ENCODE measurements at regions not wholly inside any gene's neighbourhood (a gene's known extent, or its start where the extent isn't known, plus 50 kb on each side); places are given as distances from the start of the nearest gene placed in this dataset.

DNA sequence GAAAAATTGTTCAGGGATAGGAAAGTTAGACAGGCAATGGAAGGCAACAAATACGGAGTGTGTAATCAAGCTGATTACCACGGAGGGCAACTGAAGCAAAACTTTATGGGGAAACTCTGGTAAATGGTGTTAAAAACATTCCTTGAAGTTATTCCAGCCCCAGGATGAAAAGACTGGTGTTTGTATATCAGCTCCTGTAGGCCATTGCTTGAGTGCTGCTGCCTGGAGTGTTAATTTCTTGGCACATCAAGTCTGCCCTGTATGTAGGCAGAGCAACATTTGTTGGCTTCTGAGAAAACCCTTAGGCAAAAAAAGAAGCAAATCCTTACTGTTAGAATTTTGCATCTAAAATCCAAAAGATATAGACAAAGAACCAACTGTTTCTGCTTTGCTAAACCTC is 686.5 kb upstream of the ACO1 start:
- TF ChIP-seq, protein P1, sequence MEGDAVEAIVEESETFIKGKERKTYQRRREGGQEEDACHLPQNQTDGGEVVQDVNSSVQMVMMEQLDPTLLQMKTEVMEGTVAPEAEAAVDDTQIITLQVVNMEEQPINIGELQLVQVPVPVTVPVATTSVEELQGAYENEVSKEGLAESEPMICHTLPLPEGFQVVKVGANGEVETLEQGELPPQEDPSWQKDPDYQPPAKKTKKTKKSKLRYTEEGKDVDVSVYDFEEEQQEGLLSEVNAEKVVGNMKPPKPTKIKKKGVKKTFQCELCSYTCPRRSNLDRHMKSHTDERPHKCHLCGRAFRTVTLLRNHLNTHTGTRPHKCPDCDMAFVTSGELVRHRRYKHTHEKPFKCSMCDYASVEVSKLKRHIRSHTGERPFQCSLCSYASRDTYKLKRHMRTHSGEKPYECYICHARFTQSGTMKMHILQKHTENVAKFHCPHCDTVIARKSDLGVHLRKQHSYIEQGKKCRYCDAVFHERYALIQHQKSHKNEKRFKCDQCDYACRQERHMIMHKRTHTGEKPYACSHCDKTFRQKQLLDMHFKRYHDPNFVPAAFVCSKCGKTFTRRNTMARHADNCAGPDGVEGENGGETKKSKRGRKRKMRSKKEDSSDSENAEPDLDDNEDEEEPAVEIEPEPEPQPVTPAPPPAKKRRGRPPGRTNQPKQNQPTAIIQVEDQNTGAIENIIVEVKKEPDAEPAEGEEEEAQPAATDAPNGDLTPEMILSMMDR (conservative IDR thresholded peaks at IDR 0.05; ENCODE audit: low read length), result no peak
- no peak for TF ChIP-seq EZH2phosphoT487 (IDR thresholded peaks at IDR 0.05; ENCODE audit: borderline replicate concordance)

Measured in Loucy (cell line).